T-helper 2 cell treated with Interferon-gamma antibody and Interleukin-4, amounts not matched to agents 5 μg/mL and 100 μg/mL, for 36 hours (primary cell): ENCODE measurements at regions not wholly inside any gene's neighbourhood (a gene's known extent, or its start where the extent isn't known, plus 50 kb on each side); places are given as distances from the start of the nearest gene placed in this dataset.

Experiments
- DNase-seq: peaks from one replicate; pipeline ENCODE4 v3.0.0; 2021; ENCODE audit warnings: low spot score
- H3K27ac Mint-ChIP-seq: one replicate; pipeline ENCODE4 v1.8.0; 2021; ENCODE audit warnings: mild to moderate bottlenecking, mixed read lengths
- H3K27me3 Mint-ChIP-seq: one replicate; pipeline ENCODE4 v1.8.0; 2021; ENCODE audit warnings: low read depth, mixed read lengths
- H3K36me3 Mint-ChIP-seq: one replicate; pipeline ENCODE4 v1.8.0; 2021; ENCODE audit warnings: low read depth, mixed read lengths
- H3K4me1 Mint-ChIP-seq: one replicate; pipeline ENCODE4 v1.8.0; 2021; ENCODE audit warnings: low read depth, mixed read lengths
- H3K4me3 Mint-ChIP-seq: one replicate; pipeline ENCODE4 v1.8.0; 2022; ENCODE audit warnings: mild to moderate bottlenecking, moderate library complexity, mixed read lengths
- H3K9me3 Mint-ChIP-seq: one replicate; pipeline ENCODE4 v1.8.0; 2021; ENCODE audit warnings: mixed read lengths

DNA sequence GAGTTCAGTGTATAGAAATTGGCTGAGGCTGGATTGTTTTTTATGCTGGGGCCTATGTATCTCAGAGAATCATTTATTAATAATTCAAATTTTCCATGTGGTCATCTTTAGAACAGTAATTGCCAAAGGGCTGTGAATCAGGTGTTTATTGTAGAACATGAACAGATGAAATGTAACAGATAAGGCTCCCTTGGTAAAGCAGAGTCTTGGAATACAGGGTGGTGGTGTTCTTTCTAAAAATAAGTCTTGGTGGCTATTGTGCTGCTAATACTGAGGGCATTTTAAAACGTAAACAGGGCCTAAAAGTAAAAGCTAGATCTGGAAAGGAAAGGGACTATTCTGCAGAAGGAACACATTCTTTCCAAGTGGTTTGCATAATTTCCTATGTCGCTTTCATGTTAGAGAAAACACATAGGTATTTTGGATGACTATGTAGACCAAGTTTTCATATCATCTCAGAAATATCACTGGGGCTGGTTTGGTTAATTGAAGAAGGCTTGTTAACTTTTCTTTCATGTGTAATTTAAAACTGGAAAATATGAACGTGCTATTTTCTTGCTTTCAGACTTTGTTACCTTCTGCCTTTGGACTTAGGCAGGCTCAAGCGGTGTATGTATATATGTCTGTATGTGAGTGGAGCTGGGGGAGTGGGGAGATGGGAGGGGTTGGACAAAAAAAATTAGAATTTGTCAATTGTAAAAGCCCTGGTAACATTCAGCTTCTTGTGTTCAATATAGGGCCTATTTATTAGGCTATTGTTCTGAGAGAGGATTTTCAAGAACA is 119.9 kb upstream of the ANKRD55 start:
- Mint-ChIP-seq H3K27me3 (no peaks in the 10 kb centered on the region), H3K4me3 (no peak overlapping the region), H3K4me1 (peaks cover 1% of the 10 kb centered on the region), H3K27ac (no peak overlapping the region), H3K36me3 (no peaks in the 10 kb centered on the region), H3K9me3 (no peaks in the 10 kb centered on the region)
- DNase-seq = no peak

DNA sequence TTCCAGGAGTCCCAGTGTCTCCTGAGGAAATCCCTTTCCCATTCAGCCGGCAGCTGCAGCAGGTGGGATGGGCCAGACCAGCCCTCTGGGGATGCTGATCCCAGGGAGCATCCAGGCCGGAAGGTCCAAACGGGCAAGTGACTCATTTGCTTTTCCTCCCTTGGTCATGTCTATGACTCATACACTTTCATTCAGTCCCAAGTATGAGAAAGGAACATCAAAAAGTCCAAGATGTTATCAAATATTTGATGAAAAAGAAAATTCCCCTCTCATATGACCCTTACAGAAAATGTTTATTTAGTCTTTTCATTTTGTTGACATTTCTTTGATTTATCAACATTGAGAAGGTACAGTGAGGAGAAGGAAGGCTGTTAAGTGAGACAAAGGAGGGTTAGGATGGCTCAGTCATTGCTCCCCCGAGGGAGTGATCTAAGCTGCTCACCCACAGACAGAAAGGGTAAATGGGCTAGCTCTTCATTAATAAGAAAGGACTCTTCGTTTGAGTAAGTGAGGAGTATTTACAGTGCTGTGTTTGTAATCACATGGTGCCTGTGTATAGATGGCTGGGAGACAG is 117.6 kb upstream of the ANKRD55 start:
- Mint-ChIP-seq H3K4me1 (peaks cover 1% of the 10 kb centered on the region), H3K27ac (no peak overlapping the region), H3K9me3 (peaks cover 7% of the 10 kb centered on the region), H3K4me3 (no peak overlapping the region), H3K27me3 (no peaks in the 10 kb centered on the region), H3K36me3 (peaks cover 2% of the 10 kb centered on the region)
- no peak for DNase-seq

GRCh38 chr5:56350011-56350596 is 117.0 kb upstream of the ANKRD55 start:
- peaks cover 7% of the 10 kb centered on the region for H3K9me3 Mint-ChIP-seq
- no peak for DNase-seq
- no peak overlapping the region for H3K4me3 Mint-ChIP-seq
- peaks cover 1% of the 10 kb centered on the region for H3K4me1 Mint-ChIP-seq
- H3K27ac Mint-ChIP-seq = no peak overlapping the region
- H3K36me3 Mint-ChIP-seq = peaks cover 2% of the 10 kb centered on the region
- no peaks in the 10 kb centered on the region for H3K27me3 Mint-ChIP-seq

DNA sequence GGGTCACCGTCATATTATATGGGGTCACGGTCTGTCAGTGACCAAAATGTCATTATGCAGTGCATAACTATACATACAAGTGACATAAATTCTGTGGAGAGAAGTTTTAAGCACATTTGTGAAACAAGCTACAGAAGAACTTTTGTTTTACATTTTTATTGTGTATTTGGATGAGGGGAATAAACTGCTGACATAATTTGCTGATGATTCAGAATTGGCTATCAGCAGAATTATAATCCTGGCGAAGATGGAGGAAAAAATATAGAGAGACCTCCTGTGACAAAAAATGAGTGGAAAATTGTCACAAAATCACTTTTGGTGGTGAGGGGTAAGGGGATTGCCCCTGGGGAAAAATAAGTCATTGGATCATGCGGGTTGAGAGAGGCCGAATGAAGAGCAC is 116.3 kb upstream of the ANKRD55 start:
- Mint-ChIP-seq H3K9me3 (peaks cover 7% of the 10 kb centered on the region), H3K4me1 (peaks cover 1% of the 10 kb centered on the region), H3K4me3 (no peak overlapping the region), H3K27ac (no peak overlapping the region), H3K27me3 (no peaks in the 10 kb centered on the region), H3K36me3 (peaks cover 2% of the 10 kb centered on the region)
- no peak for DNase-seq

DNA sequence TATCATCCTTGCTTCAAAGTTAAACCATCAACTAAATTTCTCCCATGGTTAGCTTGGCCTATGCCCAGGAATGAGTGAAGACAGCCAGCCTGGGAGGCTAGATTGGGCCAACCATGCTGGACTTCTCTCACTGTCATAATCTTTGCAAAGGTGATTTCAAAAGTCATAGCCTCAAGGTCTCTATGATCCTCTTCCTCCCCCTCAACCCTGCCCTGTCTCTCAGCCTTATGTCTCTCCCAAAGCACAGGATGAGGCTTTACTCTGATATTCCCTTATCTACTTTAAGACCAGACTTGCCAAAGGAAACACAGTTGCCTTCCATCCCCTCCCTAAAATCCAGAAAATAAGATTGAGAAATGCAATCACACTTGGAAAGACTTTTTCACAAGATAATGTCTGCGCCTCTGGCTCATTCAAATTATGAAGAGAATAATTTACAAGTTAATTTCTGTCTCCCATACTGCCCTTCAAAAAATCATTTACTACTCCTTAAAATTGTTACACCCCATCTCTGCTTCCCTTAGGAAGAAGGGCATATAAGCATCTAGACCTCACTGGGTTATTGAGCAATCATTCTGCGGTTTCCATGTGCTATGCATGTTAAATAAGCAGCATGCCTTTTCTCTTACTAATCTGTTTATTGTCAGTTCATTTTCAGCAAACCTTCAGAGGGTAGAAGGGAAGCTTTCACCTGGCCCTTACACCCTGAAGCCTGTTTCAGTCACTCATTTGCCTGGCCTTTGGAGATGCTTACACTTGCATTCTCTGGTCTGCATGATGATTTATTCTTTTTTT is 113.8 kb upstream of the ANKRD55 start:
- peaks cover 7% of the 10 kb centered on the region for H3K9me3 Mint-ChIP-seq
- H3K36me3 Mint-ChIP-seq = peaks cover 2% of the 10 kb centered on the region
- H3K4me1 Mint-ChIP-seq = no peaks in the 10 kb centered on the region
- H3K27me3 Mint-ChIP-seq = no peaks in the 10 kb centered on the region
- no peak for DNase-seq
- H3K4me3 Mint-ChIP-seq = no peak overlapping the region
- H3K27ac Mint-ChIP-seq = no peak overlapping the region

DNA sequence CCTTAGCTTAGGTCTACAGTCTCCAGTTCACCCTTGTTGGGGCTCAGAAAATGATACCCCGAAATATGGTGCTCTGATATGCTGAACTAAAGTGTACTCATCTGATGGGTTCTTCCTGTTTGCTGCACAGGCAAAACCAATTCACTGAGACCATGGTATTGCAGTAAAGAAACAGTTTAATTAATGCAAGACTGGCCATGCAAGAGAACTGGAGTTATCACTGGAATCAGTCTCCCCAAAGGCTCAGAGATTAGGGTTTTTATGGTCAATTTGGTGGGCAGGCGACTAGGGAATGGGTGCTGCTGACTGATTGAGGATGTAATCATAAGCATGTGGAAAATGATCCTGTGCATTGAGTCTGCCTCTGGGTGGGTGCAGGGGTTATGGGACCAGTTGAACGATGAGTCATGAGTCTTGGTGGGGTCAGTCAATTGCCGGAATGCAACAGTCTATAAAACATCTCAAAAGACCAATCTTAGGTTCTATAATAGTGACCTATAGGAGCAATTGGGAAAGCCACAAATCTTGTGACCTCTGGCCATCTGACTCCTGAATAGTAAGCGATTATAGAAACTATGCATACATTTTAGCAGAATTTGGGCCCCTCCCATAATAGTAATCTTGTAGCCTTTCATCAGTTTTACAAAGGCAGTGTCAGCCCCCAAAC is 113.0 kb upstream of the ANKRD55 start:
- no peak for DNase-seq
- no peak overlapping the region for H3K27ac Mint-ChIP-seq
- H3K27me3 Mint-ChIP-seq = no peaks in the 10 kb centered on the region
- peaks cover 5% of the 10 kb centered on the region for H3K36me3 Mint-ChIP-seq
- H3K9me3 Mint-ChIP-seq = peaks cover 7% of the 10 kb centered on the region
- peaks cover 2% of the 10 kb centered on the region for H3K4me1 Mint-ChIP-seq
- H3K4me3 Mint-ChIP-seq = no peak overlapping the region

DNA sequence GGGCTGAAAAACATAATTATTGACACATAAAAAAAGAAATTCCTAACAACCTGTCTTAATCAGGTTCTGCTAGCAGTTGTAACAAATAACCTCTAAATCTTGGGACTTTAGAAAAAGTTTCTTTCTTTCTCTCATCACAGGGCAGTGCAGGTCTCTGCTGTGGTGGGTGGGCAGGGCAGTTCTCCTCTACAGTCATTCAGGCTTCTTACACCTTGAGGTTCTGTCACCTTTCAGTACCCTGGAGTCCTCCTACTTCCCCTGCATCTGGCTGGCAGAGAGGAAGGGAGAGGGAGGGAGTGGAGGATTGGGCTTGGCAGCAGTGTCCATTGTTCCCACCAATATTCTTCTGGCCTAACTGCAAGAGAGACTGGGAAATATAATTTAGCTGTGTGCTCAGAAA is 112.2 kb upstream of the ANKRD55 start:
- DNase-seq = no peak
- no peak overlapping the region for H3K27ac Mint-ChIP-seq
- peaks cover 3% of the 10 kb centered on the region for H3K4me1 Mint-ChIP-seq
- no peak overlapping the region for H3K4me3 Mint-ChIP-seq
- H3K9me3 Mint-ChIP-seq = peaks cover 10% of the 10 kb centered on the region
- peaks cover 5% of the 10 kb centered on the region for H3K36me3 Mint-ChIP-seq
- no peaks in the 10 kb centered on the region for H3K27me3 Mint-ChIP-seq

- DNase-seq = no peak
- Mint-ChIP-seq H3K9me3 (peaks cover 10% of the 10 kb centered on the region), H3K27ac (no peak overlapping the region), H3K36me3 (peaks cover 5% of the 10 kb centered on the region), H3K27me3 (no peaks in the 10 kb centered on the region), H3K4me3 (no peak overlapping the region), H3K4me1 (peaks cover 3% of the 10 kb centered on the region)
Observed at GRCh38 chr5:56344594-56344993, 111.5 kb upstream of the ANKRD55 start.

- peaks cover 5% of the 10 kb centered on the region for H3K36me3 Mint-ChIP-seq
- H3K27ac Mint-ChIP-seq = no peak overlapping the region
- DNase-seq = no peak
- no peaks in the 10 kb centered on the region for H3K27me3 Mint-ChIP-seq
- peaks cover 14% of the 10 kb centered on the region for H3K9me3 Mint-ChIP-seq
- no peak overlapping the region for H3K4me3 Mint-ChIP-seq
- H3K4me1 Mint-ChIP-seq = peaks cover 3% of the 10 kb centered on the region
Observed at GRCh38 chr5:56343988-56344387, 110.9 kb upstream of the ANKRD55 start.

DNA sequence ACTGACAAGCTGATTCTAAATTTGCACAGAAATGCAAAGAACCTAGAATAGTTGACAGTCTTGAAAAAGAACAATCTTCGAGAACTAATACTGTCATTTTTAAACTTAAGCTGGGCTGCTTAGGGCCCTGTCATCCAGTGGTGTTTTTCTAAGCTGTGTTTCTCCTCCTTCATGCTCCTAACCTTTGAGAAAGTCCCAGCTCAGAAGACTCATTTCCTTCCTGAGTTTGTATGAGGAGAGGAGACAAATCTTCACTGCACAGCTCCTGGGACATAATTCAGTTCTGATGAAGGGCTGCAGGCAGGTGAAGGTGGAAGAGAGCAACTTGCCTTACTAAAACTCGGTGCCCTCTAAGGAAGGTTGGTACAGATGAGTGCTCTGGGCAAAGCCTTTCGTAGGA is 109.5 kb upstream of the ANKRD55 start:
- peaks cover 3% of the 10 kb centered on the region for H3K4me1 Mint-ChIP-seq
- H3K36me3 Mint-ChIP-seq = peaks cover 5% of the 10 kb centered on the region
- peaks cover 14% of the 10 kb centered on the region for H3K9me3 Mint-ChIP-seq
- no peaks in the 10 kb centered on the region for H3K27me3 Mint-ChIP-seq
- no peak for DNase-seq
- no peak overlapping the region for H3K4me3 Mint-ChIP-seq
- no peak overlapping the region for H3K27ac Mint-ChIP-seq

- H3K36me3 Mint-ChIP-seq = peaks cover 8% of the 10 kb centered on the region
Observed at GRCh38 chr5:56340196-56340980, 107.3 kb upstream of the ANKRD55 start.

DNA sequence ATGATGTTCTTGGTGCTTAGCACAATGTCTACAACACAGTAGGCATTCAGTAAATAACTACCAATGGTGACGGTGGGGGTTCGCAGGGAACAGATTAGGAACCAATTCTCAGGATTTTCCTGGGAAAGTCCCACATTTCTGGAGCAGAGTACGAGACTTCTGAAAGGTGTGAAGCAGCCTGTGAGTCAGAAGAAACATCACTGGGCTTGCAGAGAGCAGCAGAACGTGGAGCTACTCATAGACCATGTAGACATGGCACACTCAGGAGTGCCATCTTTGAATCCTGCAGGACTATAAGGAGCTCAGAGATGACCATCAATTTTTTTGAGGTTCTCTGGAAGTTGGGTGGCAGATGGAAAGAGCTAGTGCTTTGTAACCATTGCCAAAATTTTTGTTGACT is 106.6 kb upstream of the ANKRD55 start:
- no peak for DNase-seq

More at GRCh38 chr5:56340196-56340980, 107.3 kb upstream of the ANKRD55 start:
- no peak overlapping the region for H3K4me3 Mint-ChIP-seq
- peaks cover 26% of the 10 kb centered on the region for H3K9me3 Mint-ChIP-seq
- H3K27me3 Mint-ChIP-seq = no peaks in the 10 kb centered on the region
- H3K27ac Mint-ChIP-seq = no peak overlapping the region
- H3K4me1 Mint-ChIP-seq = peaks cover 3% of the 10 kb centered on the region
- no peak for DNase-seq

DNA sequence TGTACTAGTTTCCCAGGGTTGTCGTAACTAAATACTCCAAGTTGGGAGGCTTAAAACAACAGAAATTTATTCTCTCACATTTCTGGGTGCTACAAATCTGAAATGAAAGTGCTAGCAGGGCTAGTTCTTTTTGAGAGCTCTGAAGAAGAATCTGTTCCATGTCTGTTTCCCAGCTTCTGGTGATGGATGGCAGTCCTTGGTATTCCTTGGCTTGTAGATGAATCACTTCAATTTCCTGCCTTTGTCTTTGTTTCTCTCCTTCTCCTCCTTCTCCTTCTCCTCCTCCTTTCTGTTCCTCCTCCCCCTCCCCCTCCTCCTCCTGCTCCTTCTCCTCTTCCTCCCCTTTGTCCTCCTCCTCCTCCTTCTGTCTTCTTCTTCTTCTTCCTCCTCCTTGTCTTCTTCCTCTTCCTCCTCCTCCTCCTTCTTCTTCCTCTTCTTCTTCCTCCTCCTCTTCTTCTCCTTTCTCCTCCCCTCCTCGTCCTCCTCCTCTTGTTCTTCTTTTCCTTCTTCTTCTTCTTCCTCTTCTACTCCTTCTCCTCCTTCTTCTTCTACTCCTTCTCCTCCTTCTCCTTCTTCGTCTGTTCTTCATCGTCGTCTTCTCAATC is 104.7 kb upstream of the ANKRD55 start:
- Mint-ChIP-seq H3K4me1 (peaks cover 3% of the 10 kb centered on the region), H3K36me3 (peaks cover 18% of the 10 kb centered on the region), H3K27me3 (no peaks in the 10 kb centered on the region), H3K9me3 (peaks cover 45% of the 10 kb centered on the region), H3K27ac (no peak overlapping the region), H3K4me3 (no peak overlapping the region)
- no peak for DNase-seq

More for the DNA sequence above, 106.6 kb upstream of the ANKRD55 start:
- Mint-ChIP-seq H3K9me3 (peaks cover 31% of the 10 kb centered on the region), H3K27me3 (no peaks in the 10 kb centered on the region), H3K4me1 (peaks cover 3% of the 10 kb centered on the region), H3K4me3 (no peak overlapping the region), H3K36me3 (peaks cover 11% of the 10 kb centered on the region), H3K27ac (no peak overlapping the region)
